ENCODE measurements at regions not wholly inside any gene's neighbourhood (a gene's known extent, or its start where the extent isn't known, plus 50 kb on each side); places are given as distances from the start of the nearest gene placed in this dataset.

DNA sequence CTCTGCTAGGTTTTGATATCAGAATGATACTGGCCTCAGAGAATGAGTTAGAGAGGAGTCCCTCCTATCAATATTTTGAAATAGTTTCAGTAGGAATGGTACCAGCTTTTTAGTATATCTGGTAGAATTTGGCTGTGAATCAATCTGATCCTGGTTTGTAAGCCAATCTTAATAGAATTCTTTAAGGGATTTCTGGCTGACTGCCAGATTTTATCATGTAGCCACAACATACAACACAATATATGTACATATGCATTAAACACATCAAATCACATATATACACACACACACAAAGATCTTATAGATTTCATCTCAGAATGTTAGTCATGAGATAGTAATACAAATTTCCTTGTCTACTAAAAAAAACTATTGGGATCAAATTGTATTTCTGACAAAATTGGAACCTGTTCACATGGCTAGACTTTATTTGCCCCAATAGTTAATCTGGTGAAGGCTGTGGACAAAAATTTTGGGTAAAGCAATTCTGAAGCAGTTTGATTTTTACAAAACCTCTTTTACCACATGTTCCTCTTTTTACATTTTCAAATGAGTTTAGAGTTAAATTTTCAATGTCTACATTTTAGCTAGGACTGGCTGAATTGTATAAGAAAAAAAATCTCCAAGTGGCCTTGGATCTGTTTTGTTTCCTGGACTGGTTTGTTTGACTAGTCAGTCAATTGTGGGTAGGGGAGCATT lies 151.7 kb downstream of the FASLG start:
- TF ChIP-seq, protein P1, sequence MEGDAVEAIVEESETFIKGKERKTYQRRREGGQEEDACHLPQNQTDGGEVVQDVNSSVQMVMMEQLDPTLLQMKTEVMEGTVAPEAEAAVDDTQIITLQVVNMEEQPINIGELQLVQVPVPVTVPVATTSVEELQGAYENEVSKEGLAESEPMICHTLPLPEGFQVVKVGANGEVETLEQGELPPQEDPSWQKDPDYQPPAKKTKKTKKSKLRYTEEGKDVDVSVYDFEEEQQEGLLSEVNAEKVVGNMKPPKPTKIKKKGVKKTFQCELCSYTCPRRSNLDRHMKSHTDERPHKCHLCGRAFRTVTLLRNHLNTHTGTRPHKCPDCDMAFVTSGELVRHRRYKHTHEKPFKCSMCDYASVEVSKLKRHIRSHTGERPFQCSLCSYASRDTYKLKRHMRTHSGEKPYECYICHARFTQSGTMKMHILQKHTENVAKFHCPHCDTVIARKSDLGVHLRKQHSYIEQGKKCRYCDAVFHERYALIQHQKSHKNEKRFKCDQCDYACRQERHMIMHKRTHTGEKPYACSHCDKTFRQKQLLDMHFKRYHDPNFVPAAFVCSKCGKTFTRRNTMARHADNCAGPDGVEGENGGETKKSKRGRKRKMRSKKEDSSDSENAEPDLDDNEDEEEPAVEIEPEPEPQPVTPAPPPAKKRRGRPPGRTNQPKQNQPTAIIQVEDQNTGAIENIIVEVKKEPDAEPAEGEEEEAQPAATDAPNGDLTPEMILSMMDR (IDR thresholded peaks at IDR 0.05; ENCODE audit: insufficient read depth, low read length): no peak
- TF ChIP-seq POLR2AphosphoS5 (IDR thresholded peaks at IDR 0.05; ENCODE audit: low read depth) (no peak), GABPA (IDR thresholded peaks at IDR 0.05; ENCODE audit: low read depth) (no peak), SPI1 (IDR thresholded peaks at IDR 0.05; ENCODE audit: borderline replicate concordance, low read depth) (no peak), REST (IDR thresholded peaks at IDR 0.05; ENCODE audit: insufficient replicate concordance, low read depth) (no peak)
